Stimulated activated naive CD8-positive, alpha-beta T cell treated with anti-CD3 and anti-CD28 coated beads, Interleukin-15, amount 100 ng/mL, for 72 hours (primary cell): ENCODE measurements at regions not wholly inside any gene's neighbourhood (a gene's known extent, or its start where the extent isn't known, plus 50 kb on each side); places are given as distances from the start of the nearest gene placed in this dataset.

Experiments used
- ATAC-seq: fragments of 150-1000 bp; cut with Tn5 transposase; 2 replicates; pipeline ENCODE4 v1.10.0; 2021; ENCODE audit warnings: mild to moderate bottlenecking, moderate library complexity
- DNase-seq, 2 donors: peaks; one replicate each; pipeline ENCODE4 v3.0.0; 2021 to 2022
- H3K27ac Mint-ChIP-seq, 2 donors: one replicate each; pipeline ENCODE4 v1.8.0; 2022; ENCODE audit warnings: mild to moderate bottlenecking in 2 of 2, mixed read lengths in 2 of 2, moderate library complexity in 2 of 2
- H3K27me3 Mint-ChIP-seq: one replicate; pipeline ENCODE4 v1.8.0; 2022; ENCODE audit warnings: mixed read lengths
- H3K4me1 Mint-ChIP-seq: one replicate; pipeline ENCODE4 v1.8.0; 2022; ENCODE audit warnings: mild to moderate bottlenecking, mixed read lengths
- H3K4me3 Mint-ChIP-seq, 2 donors: one replicate each; pipeline ENCODE4 v1.8.0; 2022; ENCODE audit warnings: mild to moderate bottlenecking in 2 of 2, mixed read lengths in 2 of 2, moderate library complexity in 1 of 2
- H3K9me3 Mint-ChIP-seq, 2 donors: one replicate each; pipeline ENCODE4 v1.8.0; 2022; ENCODE audit warnings: mixed read lengths in 2 of 2

GRCh38 chr20:39903806-39904465 lies 785.1 kb downstream of the MAFB start:
- no peak overlapping the region for H3K4me3 Mint-ChIP-seq
- H3K27ac Mint-ChIP-seq: no peak overlapping the region
- H3K4me1 Mint-ChIP-seq: no peaks in the 10 kb centered on the region
- H3K9me3 Mint-ChIP-seq: peaks cover 5 to 7% of the 10 kb centered on the region in 2 donors
- DNase-seq (no peak), ATAC-seq (no peak)
- no peaks in the 10 kb centered on the region for H3K27me3 Mint-ChIP-seq

- peaks cover 8% of the 10 kb centered on the region for H3K27me3 Mint-ChIP-seq
- H3K27ac Mint-ChIP-seq: no peak overlapping the region
Measured at GRCh38 chr20:39899881-39900280, 789.2 kb downstream of the MAFB start.

GRCh38 chr20:39898467-39898852 lies 790.6 kb downstream of the MAFB start:
- peaks cover 8% of the 10 kb centered on the region for H3K27me3 Mint-ChIP-seq

More at GRCh38 chr20:39899881-39900280, 789.2 kb downstream of the MAFB start:
- Mint-ChIP-seq H3K4me3 (no peak overlapping the region), H3K9me3 (peaks cover 5 to 7% of the 10 kb centered on the region in 2 donors), H3K4me1 (no peaks in the 10 kb centered on the region)
- ATAC-seq: no peak
- no peak for DNase-seq

GRCh38 chr20:39897781-39898466 lies 791.1 kb downstream of the MAFB start:
- Mint-ChIP-seq H3K4me1 (no peaks in the 10 kb centered on the region), H3K4me3 (no peak overlapping the region), H3K9me3 (peaks cover 5 to 7% of the 10 kb centered on the region in 2 donors), H3K27ac (no peak overlapping the region), H3K27me3 (peaks cover 8% of the 10 kb centered on the region)
- DNase-seq (no peak), ATAC-seq (no peak)

More at GRCh38 chr20:39898467-39898852, 790.6 kb downstream of the MAFB start:
- DNase-seq (no peak), ATAC-seq (no peak)
- peaks cover 5 to 7% of the 10 kb centered on the region in 2 donors for H3K9me3 Mint-ChIP-seq
- no peak overlapping the region for H3K4me3 Mint-ChIP-seq
- no peak overlapping the region for H3K27ac Mint-ChIP-seq
- no peaks in the 10 kb centered on the region for H3K4me1 Mint-ChIP-seq

- Mint-ChIP-seq H3K4me3 (no peak overlapping the region), H3K9me3 (peaks cover 5 to 7% of the 10 kb centered on the region in 2 donors), H3K27ac (no peak overlapping the region), H3K27me3 (peaks cover 8% of the 10 kb centered on the region), H3K4me1 (no peaks in the 10 kb centered on the region)
- ATAC-seq (no peak), DNase-seq (no peak)
Measured at GRCh38 chr20:39897058-39897457, 792.0 kb downstream of the MAFB start.

- no peak overlapping the region for H3K4me3 Mint-ChIP-seq
- ATAC-seq (no peak), DNase-seq (no peak)
- H3K27ac Mint-ChIP-seq: no peak overlapping the region
- peaks cover 8% of the 10 kb centered on the region for H3K27me3 Mint-ChIP-seq
- no peaks in the 10 kb centered on the region for H3K4me1 Mint-ChIP-seq
- no peaks in the 10 kb centered on the region for H3K9me3 Mint-ChIP-seq
Measured at GRCh38 chr20:39894067-39894466, 795.0 kb downstream of the MAFB start.

GRCh38 chr20:39893003-39893685 lies 795.9 kb downstream of the MAFB start:
- ATAC-seq (no peak), DNase-seq (no peak)
- H3K27ac Mint-ChIP-seq: no peak overlapping the region
- H3K4me1 Mint-ChIP-seq: no peaks in the 10 kb centered on the region
- peaks cover 8% of the 10 kb centered on the region for H3K27me3 Mint-ChIP-seq
- no peak overlapping the region for H3K4me3 Mint-ChIP-seq
- no peaks in the 10 kb centered on the region for H3K9me3 Mint-ChIP-seq

GRCh38 chr20:39890697-39891096 lies 798.3 kb downstream of the MAFB start:
- no peak overlapping the region for H3K4me3 Mint-ChIP-seq
- DNase-seq: no peak
- no peak overlapping the region for H3K27ac Mint-ChIP-seq
- ATAC-seq: no peak
- H3K4me1 Mint-ChIP-seq: no peaks in the 10 kb centered on the region
- peaks cover 14% of the 10 kb centered on the region for H3K27me3 Mint-ChIP-seq
- no peaks in the 10 kb centered on the region for H3K9me3 Mint-ChIP-seq

- H3K27ac Mint-ChIP-seq: no peak overlapping the region
- no peak for ATAC-seq
Measured at GRCh38 chr20:39888310-39888709, 800.7 kb downstream of the MAFB start.

GRCh38 chr20:39886650-39887190 lies 802.3 kb downstream of the MAFB start:
- no peaks in the 10 kb centered on the region for H3K9me3 Mint-ChIP-seq
- no peaks in the 10 kb centered on the region for H3K4me1 Mint-ChIP-seq
- H3K4me3 Mint-ChIP-seq: no peak overlapping the region
- ATAC-seq (no peak), DNase-seq (no peak)
- H3K27ac Mint-ChIP-seq: peak overlapping the region in 1 of 2 donors; percentile 75
- H3K27me3 Mint-ChIP-seq: peaks cover 8% of the 10 kb centered on the region

More at GRCh38 chr20:39888310-39888709, 800.7 kb downstream of the MAFB start:
- DNase-seq: no peak
- H3K4me1 Mint-ChIP-seq: no peaks in the 10 kb centered on the region
- H3K4me3 Mint-ChIP-seq: no peak overlapping the region
- peaks cover 8% of the 10 kb centered on the region for H3K27me3 Mint-ChIP-seq
- no peaks in the 10 kb centered on the region for H3K9me3 Mint-ChIP-seq

- no peak overlapping the region for H3K4me3 Mint-ChIP-seq
- no peaks in the 10 kb centered on the region for H3K4me1 Mint-ChIP-seq
- H3K27ac Mint-ChIP-seq: no peak overlapping the region
- H3K9me3 Mint-ChIP-seq: no peaks in the 10 kb centered on the region
- H3K27me3 Mint-ChIP-seq: peaks cover 8% of the 10 kb centered on the region
- DNase-seq (peak in 1 of 2 donors; percentile 14), ATAC-seq (no peak)
Measured at GRCh38 chr20:39885975-39886649, 802.9 kb downstream of the MAFB start.

- no peak for ATAC-seq
- Mint-ChIP-seq H3K9me3 (no peaks in the 10 kb centered on the region), H3K27ac (no peak overlapping the region), H3K4me1 (no peaks in the 10 kb centered on the region), H3K27me3 (peaks cover 10% of the 10 kb centered on the region), H3K4me3 (no peak overlapping the region)
- DNase-seq: no peak
Measured at GRCh38 chr20:39882806-39883205, 806.2 kb downstream of the MAFB start.

GRCh38 chr20:39880890-39881289 lies 808.1 kb downstream of the MAFB start:
- no peaks in the 10 kb centered on the region for H3K4me1 Mint-ChIP-seq
- no peak for ATAC-seq
- peaks cover 8% of the 10 kb centered on the region for H3K27me3 Mint-ChIP-seq
- H3K27ac Mint-ChIP-seq: no peak overlapping the region
- H3K4me3 Mint-ChIP-seq: no peak overlapping the region
- H3K9me3 Mint-ChIP-seq: no peaks in the 10 kb centered on the region
- DNase-seq: no peak

GRCh38 chr20:39879296-39879695 lies 809.7 kb downstream of the MAFB start:
- DNase-seq (no peak), ATAC-seq (no peak)
- Mint-ChIP-seq H3K9me3 (no peaks in the 10 kb centered on the region), H3K4me3 (no peak overlapping the region), H3K27me3 (peaks cover 8% of the 10 kb centered on the region), H3K27ac (no peak overlapping the region), H3K4me1 (no peaks in the 10 kb centered on the region)

- ATAC-seq: no peak
- Mint-ChIP-seq H3K4me1 (no peaks in the 10 kb centered on the region), H3K9me3 (no peaks in the 10 kb centered on the region), H3K27ac (no peak overlapping the region), H3K27me3 (peaks cover 8% of the 10 kb centered on the region), H3K4me3 (no peak overlapping the region)
- no peak for DNase-seq
Measured at GRCh38 chr20:39878809-39879208, 810.2 kb downstream of the MAFB start.
